ENCODE measurements at regions not wholly inside any gene's neighbourhood (a gene's known extent, or its start where the extent isn't known, plus 50 kb on each side); places are given as distances from the start of the nearest gene placed in this dataset.

- Histone ChIP-seq H4K20me1 (replicated peaks; ENCODE audit: control insufficient read depth, extremely low read depth, insufficient read depth, low read length) (no peaks in the 10 kb centered on the region), H3K9me1 (replicated peaks; ENCODE audit: control insufficient read depth, extremely low read depth, insufficient read depth, low read length) (no peaks in the 10 kb centered on the region), H3K79me2 (ENCODE audit: control insufficient read depth, insufficient read depth, low read length) (no peaks in the 10 kb centered on the region), H3K4me2 (ENCODE audit: insufficient read depth, low read length) (no peak overlapping the region), H3K27ac (ENCODE audit: insufficient read depth, low read depth, low read length) (no peak overlapping the region), H3K4me3 (replicated peaks in 1 of 3; ENCODE audit: insufficient read depth in 1 of 3, low read depth in 1 of 3, low read length in 3 of 3) (no peak overlapping the region), H3K4me1 (ENCODE audit: control insufficient read depth, extremely low read depth, insufficient read depth, low read length) (no peaks in the 10 kb centered on the region), H2AFZ (ENCODE audit: low read depth, low read length) (no peak overlapping the region), H3K27me3 (ENCODE audit: control insufficient read depth in 2 of 2, insufficient read depth in 2 of 2, low read length in 2 of 2) (peaks cover 0 to 3% of the 10 kb centered on the region in 2 experiments), H3K9ac (replicated peaks; ENCODE audit: extremely low read depth, insufficient read depth, low read length) (no peak overlapping the region), H3K36me3 (ENCODE audit: control insufficient read depth in 2 of 2, extremely low read depth in 1 of 2, insufficient read depth in 2 of 2, low read length in 2 of 2) (no peaks in the 10 kb centered on the region), H3K9me3 (replicated peaks; ENCODE audit: control insufficient read depth, insufficient read depth, low read length) (no peaks in the 10 kb centered on the region)
- ChIA-PET POLR2A (no interaction called here), CTCF (no interaction called here)
- DNase-seq (ENCODE audit: low read depth, low spot score) (no peak), FAIRE-seq (no peak)
- intact Hi-C loops (cut with micrococcal nuclease) (no loop called here), dilution Hi-C loops (cut with MboI; ENCODE audit: extremely low pct_ligation_motif_present, low sequenced_read_pairs) (no loop called here)
- no TSS peak for BruUV-seq (replicated peaks)
- TF ChIP-seq POLR2A (IDR thresholded peaks at IDR 0.05; ENCODE audit: low read depth, low read length), result no peak
- no peak for TF ChIP-seq EZH2 (IDR thresholded peaks at IDR 0.05; ENCODE audit: borderline replicate concordance, low read depth, low read length, severe bottlenecking)
- TF ChIP-seq POLR2AphosphoS5 (IDR thresholded peaks at IDR 0.05; ENCODE audit: insufficient read depth, low read depth, low read length), result no peak
- no peak for TF ChIP-seq FOS (IDR thresholded peaks at IDR 0.05; ENCODE audit: borderline replicate concordance, insufficient read depth, low read length)
- no peak for TF ChIP-seq JUN (IDR thresholded peaks at IDR 0.05; ENCODE audit: borderline replicate concordance, insufficient read depth, insufficient read length, low read depth)
- TF ChIP-seq, protein P1, sequence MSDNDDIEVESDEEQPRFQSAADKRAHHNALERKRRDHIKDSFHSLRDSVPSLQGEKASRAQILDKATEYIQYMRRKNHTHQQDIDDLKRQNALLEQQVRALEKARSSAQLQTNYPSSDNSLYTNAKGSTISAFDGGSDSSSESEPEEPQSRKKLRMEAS (IDR thresholded peaks at IDR 0.05; ENCODE audit: insufficient read depth, insufficient read length), result no peak
- no peak for TF ChIP-seq CTCF (IDR thresholded peaks at IDR 0.05; ENCODE audit: extremely low read depth in 1 of 2, insufficient read depth in 1 of 2, low read depth in 1 of 2, low read length in 2 of 2)
- no peak for TF ChIP-seq GATA2 (IDR thresholded peaks at IDR 0.05; ENCODE audit: insufficient read depth, insufficient read length, low read depth, low read length)
- TF ChIP-seq MYC (IDR thresholded peaks at IDR 0.05; ENCODE audit: low read depth, low read length), result no peak
Observed at GRCh38 chr6:130720076-130720715, 107.0 kb upstream of the SMLR1 start.

All from endothelial cell of umbilical vein (primary cell).